ENCODE measurements at regions not wholly inside any gene's neighbourhood (a gene's known extent, or its start where the extent isn't known, plus 50 kb on each side); places are given as distances from the start of the nearest gene placed in this dataset.
A peak's percentile ranks its signal among the peaks of the same experiment; 100 is the strongest.

DNA sequence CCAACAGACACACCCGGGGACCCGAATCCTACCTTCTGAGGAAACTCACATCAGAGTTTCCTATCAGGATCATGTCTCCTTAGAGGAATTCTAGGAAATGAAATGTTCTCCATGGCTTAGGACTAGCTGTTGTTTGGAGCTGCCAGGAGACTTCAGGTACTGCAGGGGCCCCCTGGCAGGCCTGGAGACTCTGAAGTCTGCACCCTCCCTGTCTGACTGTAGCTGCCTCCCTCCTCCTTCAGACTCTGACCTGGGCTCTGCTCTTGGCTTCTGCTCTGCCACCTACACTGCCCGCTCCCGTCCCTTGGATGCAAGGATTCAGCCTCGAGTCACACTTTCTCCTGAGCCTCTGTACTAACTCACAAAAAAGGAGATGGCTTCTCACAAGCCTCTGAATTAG, 232.8 kb downstream of the INHBA start:
- no peaks in the 10 kb centered on the region; the same call in 1 of the 2 replicates for H4K20me1 ChIP-seq (replicated peaks; ENCODE audit: insufficient read depth)
- Mint-ChIP-seq H3K4me1 (peaks cover 9% of the 10 kb centered on the region; the same call in 2 of the 3 replicates), H3K27me3 (ENCODE audit: insufficient read depth, low read depth, poor library complexity) (peaks cover 1% of the 10 kb centered on the region), H3K9me3 (no peaks in the 10 kb centered on the region), H3K27ac (no peak overlapping the region), H3K36me3 (ENCODE audit: low read depth) (no peaks in the 10 kb centered on the region), H3K4me3 (no peak overlapping the region)
- no peaks in the 10 kb centered on the region for H3K36me3 ChIP-seq (ENCODE audit: insufficient read depth)
- TF ChIP-seq, protein P1, sequence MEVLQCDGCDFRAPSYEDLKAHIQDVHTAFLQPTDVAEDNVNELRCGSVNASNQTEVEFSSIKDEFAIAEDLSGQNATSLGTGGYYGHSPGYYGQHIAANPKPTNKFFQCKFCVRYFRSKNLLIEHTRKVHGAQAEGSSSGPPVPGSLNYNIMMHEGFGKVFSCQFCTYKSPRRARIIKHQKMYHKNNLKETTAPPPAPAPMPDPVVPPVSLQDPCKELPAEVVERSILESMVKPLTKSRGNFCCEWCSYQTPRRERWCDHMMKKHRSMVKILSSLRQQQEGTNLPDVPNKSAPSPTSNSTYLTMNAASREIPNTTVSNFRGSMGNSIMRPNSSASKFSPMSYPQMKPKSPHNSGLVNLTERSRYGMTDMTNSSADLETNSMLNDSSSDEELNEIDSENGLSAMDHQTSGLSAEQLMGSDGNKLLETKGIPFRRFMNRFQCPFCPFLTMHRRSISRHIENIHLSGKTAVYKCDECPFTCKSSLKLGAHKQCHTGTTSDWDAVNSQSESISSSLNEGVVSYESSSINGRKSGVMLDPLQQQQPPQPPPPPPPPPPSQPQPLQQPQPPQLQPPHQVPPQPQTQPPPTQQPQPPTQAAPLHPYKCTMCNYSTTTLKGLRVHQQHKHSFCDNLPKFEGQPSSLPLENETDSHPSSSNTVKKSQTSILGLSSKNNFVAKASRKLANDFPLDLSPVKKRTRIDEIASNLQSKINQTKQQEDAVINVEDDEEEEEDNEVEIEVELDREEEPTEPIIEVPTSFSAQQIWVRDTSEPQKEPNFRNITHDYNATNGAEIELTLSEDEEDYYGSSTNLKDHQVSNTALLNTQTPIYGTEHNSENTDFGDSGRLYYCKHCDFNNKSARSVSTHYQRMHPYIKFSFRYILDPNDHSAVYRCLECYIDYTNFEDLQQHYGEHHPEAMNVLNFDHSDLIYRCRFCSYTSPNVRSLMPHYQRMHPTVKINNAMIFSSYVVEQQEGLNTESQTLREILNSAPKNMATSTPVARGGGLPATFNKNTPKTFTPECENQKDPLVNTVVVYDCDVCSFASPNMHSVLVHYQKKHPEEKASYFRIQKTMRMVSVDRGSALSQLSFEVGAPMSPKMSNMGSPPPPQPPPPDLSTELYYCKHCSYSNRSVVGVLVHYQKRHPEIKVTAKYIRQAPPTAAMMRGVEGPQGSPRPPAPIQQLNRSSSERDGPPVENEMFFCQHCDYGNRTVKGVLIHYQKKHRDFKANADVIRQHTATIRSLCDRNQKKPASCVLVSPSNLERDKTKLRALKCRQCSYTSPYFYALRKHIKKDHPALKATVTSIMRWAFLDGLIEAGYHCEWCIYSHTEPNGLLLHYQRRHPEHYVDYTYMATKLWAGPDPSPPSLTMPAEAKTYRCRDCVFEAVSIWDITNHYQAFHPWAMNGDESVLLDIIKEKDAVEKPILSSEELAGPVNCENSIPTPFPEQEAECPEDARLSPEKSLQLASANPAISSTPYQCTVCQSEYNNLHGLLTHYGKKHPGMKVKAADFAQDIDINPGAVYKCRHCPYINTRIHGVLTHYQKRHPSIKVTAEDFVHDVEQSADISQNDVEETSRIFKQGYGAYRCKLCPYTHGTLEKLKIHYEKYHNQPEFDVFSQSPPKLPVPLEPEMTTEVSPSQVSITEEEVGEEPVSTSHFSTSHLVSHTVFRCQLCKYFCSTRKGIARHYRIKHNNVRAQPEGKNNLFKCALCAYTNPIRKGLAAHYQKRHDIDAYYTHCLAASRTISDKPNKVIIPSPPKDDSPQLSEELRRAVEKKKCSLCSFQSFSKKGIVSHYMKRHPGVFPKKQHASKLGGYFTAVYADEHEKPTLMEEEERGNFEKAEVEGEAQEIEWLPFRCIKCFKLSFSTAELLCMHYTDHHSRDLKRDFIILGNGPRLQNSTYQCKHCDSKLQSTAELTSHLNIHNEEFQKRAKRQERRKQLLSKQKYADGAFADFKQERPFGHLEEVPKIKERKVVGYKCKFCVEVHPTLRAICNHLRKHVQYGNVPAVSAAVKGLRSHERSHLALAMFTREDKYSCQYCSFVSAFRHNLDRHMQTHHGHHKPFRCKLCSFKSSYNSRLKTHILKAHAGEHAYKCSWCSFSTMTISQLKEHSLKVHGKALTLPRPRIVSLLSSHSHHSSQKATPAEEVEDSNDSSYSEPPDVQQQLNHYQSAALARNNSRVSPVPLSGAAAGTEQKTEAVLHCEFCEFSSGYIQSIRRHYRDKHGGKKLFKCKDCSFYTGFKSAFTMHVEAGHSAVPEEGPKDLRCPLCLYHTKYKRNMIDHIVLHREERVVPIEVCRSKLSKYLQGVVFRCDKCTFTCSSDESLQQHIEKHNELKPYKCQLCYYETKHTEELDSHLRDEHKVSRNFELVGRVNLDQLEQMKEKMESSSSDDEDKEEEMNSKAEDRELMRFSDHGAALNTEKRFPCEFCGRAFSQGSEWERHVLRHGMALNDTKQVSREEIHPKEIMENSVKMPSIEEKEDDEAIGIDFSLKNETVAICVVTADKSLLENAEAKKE (CRISPR knock-in tag; IDR thresholded peaks at IDR 0.05), result no peak
- no peak for TF ChIP-seq JUNB (IDR thresholded peaks at IDR 0.05; ENCODE audit: unreplicated experiment)
- TF ChIP-seq, protein P2, sequence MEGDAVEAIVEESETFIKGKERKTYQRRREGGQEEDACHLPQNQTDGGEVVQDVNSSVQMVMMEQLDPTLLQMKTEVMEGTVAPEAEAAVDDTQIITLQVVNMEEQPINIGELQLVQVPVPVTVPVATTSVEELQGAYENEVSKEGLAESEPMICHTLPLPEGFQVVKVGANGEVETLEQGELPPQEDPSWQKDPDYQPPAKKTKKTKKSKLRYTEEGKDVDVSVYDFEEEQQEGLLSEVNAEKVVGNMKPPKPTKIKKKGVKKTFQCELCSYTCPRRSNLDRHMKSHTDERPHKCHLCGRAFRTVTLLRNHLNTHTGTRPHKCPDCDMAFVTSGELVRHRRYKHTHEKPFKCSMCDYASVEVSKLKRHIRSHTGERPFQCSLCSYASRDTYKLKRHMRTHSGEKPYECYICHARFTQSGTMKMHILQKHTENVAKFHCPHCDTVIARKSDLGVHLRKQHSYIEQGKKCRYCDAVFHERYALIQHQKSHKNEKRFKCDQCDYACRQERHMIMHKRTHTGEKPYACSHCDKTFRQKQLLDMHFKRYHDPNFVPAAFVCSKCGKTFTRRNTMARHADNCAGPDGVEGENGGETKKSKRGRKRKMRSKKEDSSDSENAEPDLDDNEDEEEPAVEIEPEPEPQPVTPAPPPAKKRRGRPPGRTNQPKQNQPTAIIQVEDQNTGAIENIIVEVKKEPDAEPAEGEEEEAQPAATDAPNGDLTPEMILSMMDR (conservative IDR thresholded peaks at IDR 0.05; ENCODE audit: low read depth in 2 of 2), result no peak
- TF ChIP-seq STAT1 (IDR thresholded peaks at IDR 0.05; ENCODE audit: unreplicated experiment), result no peak
- TF ChIP-seq CREB1 (CRISPR knock-in tag; IDR thresholded peaks at IDR 0.05; ENCODE audit: low read depth), result no peak
- TF ChIP-seq EZH2phosphoT487 (IDR thresholded peaks at IDR 0.05; ENCODE audit: unreplicated experiment), result no peak
- no peak for TF ChIP-seq NANOG (IDR thresholded peaks at IDR 0.05; ENCODE audit: borderline replicate concordance)
- TF ChIP-seq EZH2 (IDR thresholded peaks at IDR 0.05; ENCODE audit: low read depth, unreplicated experiment), result no peak
- TF ChIP-seq ZNF331 (CRISPR knock-in tag; IDR thresholded peaks at IDR 0.05; ENCODE audit: low read depth), result no peak
- TF ChIP-seq, protein P3, sequence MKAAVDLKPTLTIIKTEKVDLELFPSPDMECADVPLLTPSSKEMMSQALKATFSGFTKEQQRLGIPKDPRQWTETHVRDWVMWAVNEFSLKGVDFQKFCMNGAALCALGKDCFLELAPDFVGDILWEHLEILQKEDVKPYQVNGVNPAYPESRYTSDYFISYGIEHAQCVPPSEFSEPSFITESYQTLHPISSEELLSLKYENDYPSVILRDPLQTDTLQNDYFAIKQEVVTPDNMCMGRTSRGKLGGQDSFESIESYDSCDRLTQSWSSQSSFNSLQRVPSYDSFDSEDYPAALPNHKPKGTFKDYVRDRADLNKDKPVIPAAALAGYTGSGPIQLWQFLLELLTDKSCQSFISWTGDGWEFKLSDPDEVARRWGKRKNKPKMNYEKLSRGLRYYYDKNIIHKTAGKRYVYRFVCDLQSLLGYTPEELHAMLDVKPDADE (IDR thresholded peaks at IDR 0.05), result no peak
- TF ChIP-seq, protein P4, sequence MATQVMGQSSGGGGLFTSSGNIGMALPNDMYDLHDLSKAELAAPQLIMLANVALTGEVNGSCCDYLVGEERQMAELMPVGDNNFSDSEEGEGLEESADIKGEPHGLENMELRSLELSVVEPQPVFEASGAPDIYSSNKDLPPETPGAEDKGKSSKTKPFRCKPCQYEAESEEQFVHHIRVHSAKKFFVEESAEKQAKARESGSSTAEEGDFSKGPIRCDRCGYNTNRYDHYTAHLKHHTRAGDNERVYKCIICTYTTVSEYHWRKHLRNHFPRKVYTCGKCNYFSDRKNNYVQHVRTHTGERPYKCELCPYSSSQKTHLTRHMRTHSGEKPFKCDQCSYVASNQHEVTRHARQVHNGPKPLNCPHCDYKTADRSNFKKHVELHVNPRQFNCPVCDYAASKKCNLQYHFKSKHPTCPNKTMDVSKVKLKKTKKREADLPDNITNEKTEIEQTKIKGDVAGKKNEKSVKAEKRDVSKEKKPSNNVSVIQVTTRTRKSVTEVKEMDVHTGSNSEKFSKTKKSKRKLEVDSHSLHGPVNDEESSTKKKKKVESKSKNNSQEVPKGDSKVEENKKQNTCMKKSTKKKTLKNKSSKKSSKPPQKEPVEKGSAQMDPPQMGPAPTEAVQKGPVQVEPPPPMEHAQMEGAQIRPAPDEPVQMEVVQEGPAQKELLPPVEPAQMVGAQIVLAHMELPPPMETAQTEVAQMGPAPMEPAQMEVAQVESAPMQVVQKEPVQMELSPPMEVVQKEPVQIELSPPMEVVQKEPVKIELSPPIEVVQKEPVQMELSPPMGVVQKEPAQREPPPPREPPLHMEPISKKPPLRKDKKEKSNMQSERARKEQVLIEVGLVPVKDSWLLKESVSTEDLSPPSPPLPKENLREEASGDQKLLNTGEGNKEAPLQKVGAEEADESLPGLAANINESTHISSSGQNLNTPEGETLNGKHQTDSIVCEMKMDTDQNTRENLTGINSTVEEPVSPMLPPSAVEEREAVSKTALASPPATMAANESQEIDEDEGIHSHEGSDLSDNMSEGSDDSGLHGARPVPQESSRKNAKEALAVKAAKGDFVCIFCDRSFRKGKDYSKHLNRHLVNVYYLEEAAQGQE (IDR thresholded peaks at IDR 0.05; ENCODE audit: unreplicated experiment), result no peak
- DNase-seq (ENCODE audit: low spot score) (no peak), ATAC-seq (peak; percentile 76)
- no peak overlapping the region for H3K4me2 ChIP-seq
- no peaks in the 10 kb centered on the region for H3K4me1 ChIP-seq (ENCODE audit: insufficient read depth)
- H3F3A ChIP-seq (replicated peaks; ENCODE audit: low read depth), result no peaks in the 10 kb centered on the region
- peak overlapping the region; percentile 56 for H2AFZ ChIP-seq
- H3K27me3 ChIP-seq (ENCODE audit: insufficient read depth), result no peaks in the 10 kb centered on the region
- no peak overlapping the region for H3K27ac ChIP-seq (ENCODE audit: low read depth)
- H3K9me2 ChIP-seq (ENCODE audit: insufficient read depth), result no peaks in the 10 kb centered on the region; the same call in 1 of the 2 replicates
- no peaks in the 10 kb centered on the region for H3K79me2 ChIP-seq (replicated peaks; ENCODE audit: insufficient read depth)
- no peak overlapping the region for H3K4me3 ChIP-seq

Measured in GM23338 (cell line).